ENCODE measurements at regions not wholly inside any gene's neighbourhood (a gene's known extent, or its start where the extent isn't known, plus 50 kb on each side); places are given as distances from the start of the nearest gene placed in this dataset.

DNA sequence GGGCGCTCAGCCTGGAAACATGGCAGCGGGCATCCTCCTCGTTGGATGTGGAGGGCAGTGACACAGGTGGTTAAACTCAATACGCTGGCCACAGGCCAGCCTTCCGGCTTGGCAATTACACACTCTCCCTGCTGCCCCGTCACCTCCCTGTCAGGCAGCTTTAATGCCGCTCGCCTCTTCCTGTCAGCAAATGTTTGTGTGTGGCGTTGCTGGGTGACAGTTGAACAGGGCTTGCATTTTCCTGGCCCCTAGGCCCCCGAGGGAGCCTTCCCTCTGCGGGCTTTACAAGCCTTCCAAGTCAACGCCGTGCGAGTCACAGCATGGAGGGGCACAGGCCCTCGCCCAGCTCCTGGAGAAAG lies 620.0 kb downstream of the BCOR start:
- no peak for TF ChIP-seq CTCF (IDR thresholded peaks at IDR 0.05; ENCODE audit: low read depth, low read length)
- no peak overlapping the region for H3K4me3 ChIP-seq (ENCODE audit: low read depth, low read length)
- DNase-seq (ENCODE audit: low read depth, low spot score) = peak; percentile 5
- in situ Hi-C loops (cut with HindIII; ENCODE audit: low sequenced_read_pairs) = no loop called here

DNA sequence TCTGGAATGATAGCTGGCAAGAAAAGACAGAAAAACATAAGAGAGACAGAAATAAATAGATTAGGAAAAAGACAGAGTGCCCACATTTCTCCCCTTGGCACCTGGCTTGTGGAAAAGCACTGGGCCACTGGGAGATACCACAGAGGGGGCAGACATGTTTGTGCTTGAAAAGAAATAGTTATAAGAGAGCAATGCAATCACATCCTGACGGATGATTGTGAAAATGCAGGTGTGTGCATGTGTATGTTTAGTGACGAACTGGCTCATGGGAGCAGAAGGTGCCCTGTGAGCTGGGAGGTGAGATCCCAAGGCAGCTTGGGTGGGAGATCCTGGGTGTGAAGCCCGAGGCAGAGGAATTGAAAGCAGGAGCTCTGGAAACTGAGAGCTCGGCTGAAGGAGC lies 617.9 kb downstream of the BCOR start:
- no peak for DNase-seq (ENCODE audit: low read depth, low spot score)
- TF ChIP-seq CTCF (IDR thresholded peaks at IDR 0.05; ENCODE audit: low read depth, low read length) = no peak
- in situ Hi-C loops (cut with HindIII; ENCODE audit: low sequenced_read_pairs) = no loop called here
- no peak overlapping the region for H3K4me3 ChIP-seq (ENCODE audit: low read depth, low read length)

DNA sequence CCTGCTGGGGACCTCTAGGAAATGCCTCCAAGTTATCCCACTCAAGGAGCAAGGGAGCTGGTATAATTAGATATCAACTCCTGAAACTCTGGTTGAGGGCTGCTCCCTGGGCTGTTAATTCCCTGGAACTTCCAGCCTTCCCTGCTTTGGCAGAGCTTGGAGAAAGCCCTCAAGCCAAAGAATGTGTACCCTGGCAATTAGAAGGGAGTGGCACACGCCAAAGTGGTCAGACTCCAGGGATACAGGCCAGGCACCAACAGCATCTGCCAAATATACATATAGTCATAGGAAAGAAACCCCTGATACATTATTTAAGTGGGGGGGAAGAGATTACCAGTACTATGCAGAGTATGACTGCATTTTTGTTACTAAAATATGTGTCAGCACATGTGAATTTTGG lies 616.8 kb downstream of the BCOR start:
- in situ Hi-C loops (cut with HindIII; ENCODE audit: low sequenced_read_pairs) = no loop called here
- H3K4me3 ChIP-seq (ENCODE audit: low read depth, low read length) = no peak overlapping the region
- no peak for TF ChIP-seq CTCF (IDR thresholded peaks at IDR 0.05; ENCODE audit: low read depth, low read length)

DNA sequence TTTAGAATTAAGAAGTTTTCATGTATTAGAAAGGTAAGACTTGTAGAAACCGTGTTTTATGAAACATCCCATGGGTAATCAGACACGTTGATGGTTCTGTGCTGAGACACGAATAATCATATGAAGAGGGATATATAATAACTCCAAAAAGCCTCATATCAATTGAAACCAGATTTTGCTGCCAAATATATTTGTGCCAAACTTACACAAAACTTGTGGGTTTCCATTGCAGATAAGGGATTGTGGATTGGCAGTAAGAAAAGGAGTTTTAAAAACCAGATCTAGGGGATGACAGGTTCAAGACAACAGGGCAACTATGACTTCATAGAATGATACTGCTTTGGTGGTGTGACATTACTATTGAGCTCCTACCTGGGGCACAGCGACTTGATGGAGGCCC lies 616.1 kb downstream of the BCOR start:
- no peak for DNase-seq (ENCODE audit: low read depth, low spot score)
- in situ Hi-C loops (cut with HindIII; ENCODE audit: low sequenced_read_pairs) = no loop called here
- TF ChIP-seq CTCF (IDR thresholded peaks at IDR 0.05; ENCODE audit: low read depth, low read length) = no peak
- H3K4me3 ChIP-seq (ENCODE audit: low read depth, low read length) = no peak overlapping the region

More for the DNA sequence above, 616.8 kb downstream of the BCOR start:
- DNase-seq (ENCODE audit: low read depth, low spot score) = no peak

- no peak for TF ChIP-seq CTCF (IDR thresholded peaks at IDR 0.05; ENCODE audit: low read depth, low read length)
- H3K4me3 ChIP-seq (ENCODE audit: low read depth, low read length) = no peak overlapping the region
- in situ Hi-C loops (cut with HindIII; ENCODE audit: low sequenced_read_pairs) = no loop called here
- peak; percentile 5 for DNase-seq (ENCODE audit: low read depth, low spot score)
These were observed 613.3 kb downstream of the BCOR start for GRCh38 chrX:39484159-39485068.

DNA sequence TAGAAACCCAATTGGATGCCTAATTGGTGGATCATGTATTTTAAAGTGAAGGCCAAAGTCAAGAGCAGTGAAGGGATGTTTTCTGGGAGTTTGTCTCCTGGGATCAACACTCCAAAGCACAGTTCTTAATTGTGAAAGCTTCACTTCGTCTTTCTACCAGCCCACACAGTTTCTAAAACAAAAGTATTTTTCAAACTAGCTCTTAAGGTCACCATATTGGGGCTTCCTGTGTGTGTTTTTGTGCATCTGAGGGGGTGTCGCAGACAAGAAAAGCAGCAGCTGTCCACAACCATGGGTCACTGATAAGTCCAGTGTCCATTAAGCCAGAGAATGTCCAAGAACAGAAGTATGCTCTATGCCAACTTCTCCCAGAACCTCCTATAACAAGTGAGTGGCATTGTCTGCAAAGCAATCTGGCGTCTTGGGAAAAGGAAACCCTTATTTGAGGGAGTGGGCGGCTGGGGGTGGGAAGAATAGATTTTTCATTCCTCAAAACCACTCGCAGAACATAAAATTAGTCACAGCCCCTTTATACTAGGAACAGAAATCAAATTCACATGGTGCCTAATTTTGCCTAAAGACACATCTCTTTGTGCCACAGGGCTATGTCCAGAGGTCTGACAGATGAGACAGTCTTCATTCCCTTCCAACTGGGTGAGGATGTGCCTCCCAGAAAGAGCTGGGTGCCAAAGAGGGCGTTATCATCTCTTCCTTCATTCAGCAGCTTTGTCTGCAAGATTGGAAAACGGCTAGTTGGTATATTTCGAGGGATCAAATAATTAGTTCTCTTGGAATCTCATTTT lies 610.4 kb downstream of the BCOR start:
- in situ Hi-C loops (cut with HindIII; ENCODE audit: low sequenced_read_pairs) = no loop called here
- no peak for DNase-seq (ENCODE audit: low read depth, low spot score)
- no peak for TF ChIP-seq CTCF (IDR thresholded peaks at IDR 0.05; ENCODE audit: low read depth, low read length)

More for the DNA sequence above, 610.4 kb downstream of the BCOR start:
- no peak overlapping the region for H3K4me3 ChIP-seq (ENCODE audit: low read depth, low read length)
